Pancreas (tissue), 10 donors: ENCODE measurements at regions not wholly inside any gene's neighbourhood (a gene's known extent, or its start where the extent isn't known, plus 50 kb on each side); places are given as distances from the start of the nearest gene placed in this dataset.

ENCODE experiments used
- ATAC-seq, 4 donors: fragments of 200-7000 bp; cut with Tn5 transposase; one replicate each; pipeline versions ENCODE4 v1.8.0 to v1.9.1; 2020; ENCODE audit warnings: mild to moderate bottlenecking in 4 of 4, moderate library complexity in 4 of 4
- DNase-seq, 6 donors: peaks; one replicate each; pipeline ENCODE4 v3.0.0-alpha.2; 2020
- FAIRE-seq: peaks from 2 replicates; lab custom pipeline; 2012; peaks lifted over from hg19 to GRCh38; lab: Jason Lieb, UNC
- H3K27ac ChIP-seq, 4 donors: fragments of 200-600 bp; sonication (generic); 1 replicate in 3 of 4; 2 replicates in 1 of 4; pipeline versions ENCODE4 v1.5.0 to v1.8.0; 2020
- H3K27me3 ChIP-seq, 4 donors: fragments of 200-600 bp; one replicate each; pipeline ENCODE4 v1.8.0; 2021
- H3K36me3 ChIP-seq, 3 donors: fragments of 200-600 bp; sonication (generic) in 1 of 3; one replicate each; pipeline versions ENCODE4 v1.5.0 to v1.8.0; 2020 to 2021
- H3K4me1 ChIP-seq, 3 donors: fragments of 200-600 bp; one replicate each; pipeline ENCODE4 v1.8.0; 2021
- H3K4me3 ChIP-seq, 4 donors: fragments of 200-600 bp; sonication (generic) in 2 of 4; one replicate each; pipeline versions ENCODE4 v1.5.0 to v1.8.0; 2020 to 2021
- H3K9me3 ChIP-seq, 4 donors: fragments of 200-600 bp; one replicate each; pipeline ENCODE4 v1.8.0; 2021
- WGBS, 2 donors: extraction: QIAGEN DNeasy Blood & Tissue Kit; methylation state at CpG; one replicate each; pipeline ENCODE4 v1.1.7; 2013; 5-methylcytosine and 5-hydroxymethylcytosine counted together
- intact Hi-C, 3 donors: fragments of 100-400 bp; cut with DNase I; formaldehyde crosslinking; loops; one replicate each; pipeline versions ENCODE4 v1.11.1 to v1.14.2; 2022
- TF ChIP-seq, protein P1 (sequence below), 4 donors: fragments of 200-600 bp; sonication (generic) in 3 of 4; IDR thresholded peaks; one replicate each; pipeline versions ENCODE4 v1.5.0 to v1.8.0; 2021; ENCODE audit warnings: antibody characterized with exemption in 4 of 4
- donor health status: healthy with polysubstance abuse.
- donor health status: DM: no; HTN: no; CAD: no; lungs with moderate emphysema.
- donor health status: DM: no; HTN: no; CAD: no.
- donor health status: control.
- donor health status: control.
- donor health status: Bipolar disorder and iron deficiency.
- donor health status: DM: yes; HTN: yes; CAD: no.
- donor health status: DM: no; HTN: no; CAD: no.
- donor health status: DM: no; HTN: no; CAD: no.
- donor health status: DM: yes; HTN: yes; CAD: no.

DNA sequence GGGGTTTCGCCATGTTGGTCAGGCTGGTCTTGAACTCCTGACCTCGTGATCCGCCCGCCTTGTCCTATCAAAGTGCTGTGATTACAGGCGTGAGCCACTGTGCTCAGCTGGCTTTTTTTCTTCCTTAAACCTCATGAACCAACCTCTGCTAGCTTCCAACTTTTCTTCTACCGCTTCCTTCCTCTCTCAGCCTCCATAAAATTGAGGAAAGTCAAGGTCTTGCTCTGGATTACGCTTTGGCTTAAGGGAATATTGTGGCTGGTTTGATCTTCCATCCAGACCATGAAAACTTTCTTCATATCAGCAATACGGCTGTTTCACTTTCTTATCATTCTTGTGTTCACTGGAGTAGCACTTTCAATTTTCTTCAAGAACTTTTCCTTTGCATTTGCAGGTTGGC lies 57.5 kb upstream of the SDK2 start:
- WGBS, 2 donors, result 69 to 75% methylated on average over 8 of the region's 8 CpGs
- Histone ChIP-seq H3K27ac (no peak overlapping the region), H3K36me3 (no peaks in the 10 kb centered on the region), H3K4me1 (no peaks in the 10 kb centered on the region), H3K9me3 (no peaks in the 10 kb centered on the region), H3K27me3 (no peaks in the 10 kb centered on the region), H3K4me3 (no peak overlapping the region)
- no peak for ATAC-seq
- FAIRE-seq, result no peak
- intact Hi-C loops, result no loop called here
- DNase-seq, result no peak
- TF ChIP-seq, protein P1, sequence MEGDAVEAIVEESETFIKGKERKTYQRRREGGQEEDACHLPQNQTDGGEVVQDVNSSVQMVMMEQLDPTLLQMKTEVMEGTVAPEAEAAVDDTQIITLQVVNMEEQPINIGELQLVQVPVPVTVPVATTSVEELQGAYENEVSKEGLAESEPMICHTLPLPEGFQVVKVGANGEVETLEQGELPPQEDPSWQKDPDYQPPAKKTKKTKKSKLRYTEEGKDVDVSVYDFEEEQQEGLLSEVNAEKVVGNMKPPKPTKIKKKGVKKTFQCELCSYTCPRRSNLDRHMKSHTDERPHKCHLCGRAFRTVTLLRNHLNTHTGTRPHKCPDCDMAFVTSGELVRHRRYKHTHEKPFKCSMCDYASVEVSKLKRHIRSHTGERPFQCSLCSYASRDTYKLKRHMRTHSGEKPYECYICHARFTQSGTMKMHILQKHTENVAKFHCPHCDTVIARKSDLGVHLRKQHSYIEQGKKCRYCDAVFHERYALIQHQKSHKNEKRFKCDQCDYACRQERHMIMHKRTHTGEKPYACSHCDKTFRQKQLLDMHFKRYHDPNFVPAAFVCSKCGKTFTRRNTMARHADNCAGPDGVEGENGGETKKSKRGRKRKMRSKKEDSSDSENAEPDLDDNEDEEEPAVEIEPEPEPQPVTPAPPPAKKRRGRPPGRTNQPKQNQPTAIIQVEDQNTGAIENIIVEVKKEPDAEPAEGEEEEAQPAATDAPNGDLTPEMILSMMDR (IDR thresholded peaks at IDR 0.05), result no peak

DNA sequence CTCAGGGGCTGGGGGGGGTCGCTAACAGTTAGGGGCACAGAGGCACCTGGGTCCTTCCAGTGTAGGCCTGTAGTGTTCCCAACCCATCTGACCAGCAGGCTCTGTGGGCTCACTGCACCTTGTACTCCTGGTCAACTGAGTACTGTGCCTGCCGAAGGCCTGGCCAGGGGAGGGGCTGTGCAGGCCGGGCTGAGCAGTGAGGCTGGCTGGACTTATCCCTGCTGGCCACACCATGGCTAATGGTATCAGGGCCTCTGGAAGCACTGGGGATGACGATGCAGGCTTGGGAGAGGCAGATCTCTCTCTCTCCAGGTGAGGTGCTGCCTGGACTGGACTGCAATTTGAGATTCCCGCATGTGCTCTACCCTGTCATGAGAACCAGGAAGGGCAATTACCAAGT lies 58.9 kb upstream of the SDK2 start:
- H3K27me3 ChIP-seq, result no peaks in the 10 kb centered on the region
- 50 to 60% methylated on average over 5 of the region's 5 CpGs for WGBS, 2 donors
- intact Hi-C loops, result no loop called here
- no peak for DNase-seq
- ATAC-seq, result no peak
- H3K9me3 ChIP-seq, result no peaks in the 10 kb centered on the region
- no peak overlapping the region for H3K27ac ChIP-seq
- H3K4me1 ChIP-seq, result no peaks in the 10 kb centered on the region
- FAIRE-seq, result no peak
- H3K36me3 ChIP-seq, result no peaks in the 10 kb centered on the region
- H3K4me3 ChIP-seq, result no peak overlapping the region
- TF ChIP-seq, protein P1 (IDR thresholded peaks at IDR 0.05), result no peak

DNA sequence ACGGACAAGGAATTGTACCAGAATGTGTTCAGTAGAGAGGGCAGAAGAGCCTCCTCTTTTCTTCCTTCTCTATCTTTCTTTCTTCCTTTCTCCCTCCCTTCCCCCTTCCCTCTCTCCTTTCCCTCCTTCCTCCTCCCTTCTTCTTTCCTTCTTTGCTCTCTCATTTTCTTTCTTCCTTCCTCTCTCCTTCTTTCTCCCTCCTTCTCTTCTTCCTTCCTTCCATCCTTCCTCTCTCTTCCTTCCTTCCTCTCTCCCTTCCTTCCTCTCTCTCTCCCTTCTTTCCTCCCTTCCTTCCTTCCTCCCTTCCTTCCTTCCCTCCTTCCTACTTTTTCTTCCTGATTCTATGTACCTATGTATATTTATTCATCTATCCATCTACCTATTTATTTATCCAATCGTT lies 59.7 kb upstream of the SDK2 start:
- Histone ChIP-seq H3K27ac (no peak overlapping the region), H3K4me3 (no peak overlapping the region), H3K9me3 (no peaks in the 10 kb centered on the region), H3K27me3 (no peaks in the 10 kb centered on the region), H3K4me1 (no peaks in the 10 kb centered on the region), H3K36me3 (no peaks in the 10 kb centered on the region)
- intact Hi-C loops, result no loop called here
- ATAC-seq, result no peak
- FAIRE-seq, result no peak
- TF ChIP-seq, protein P1 (IDR thresholded peaks at IDR 0.05), result no peak
- no peak for DNase-seq
- 39 to 70% methylated on average over 2 of the region's 2 CpGs for WGBS, 2 donors

DNA sequence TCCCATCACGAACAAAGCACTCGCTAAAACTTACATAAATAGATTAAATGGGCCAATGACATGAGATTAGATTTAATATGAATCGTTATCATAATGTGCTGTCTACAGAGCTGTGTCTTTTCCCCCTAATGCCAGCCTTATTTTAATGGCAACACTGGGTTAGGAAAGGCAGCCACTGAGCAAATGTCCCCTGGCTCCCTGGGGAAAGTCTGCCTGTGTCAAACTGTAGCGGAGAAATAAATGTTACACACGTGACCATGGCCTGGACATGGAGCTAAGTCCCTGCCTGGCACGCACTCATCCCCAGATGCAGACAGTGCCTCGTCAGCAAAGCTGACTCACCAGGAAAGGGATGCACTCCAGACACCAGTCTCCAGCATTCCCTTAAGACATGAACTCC lies 61.3 kb upstream of the SDK2 start:
- TF ChIP-seq, protein P1 (IDR thresholded peaks at IDR 0.05), result no peak
- no peaks in the 10 kb centered on the region for H3K36me3 ChIP-seq
- no peaks in the 10 kb centered on the region for H3K27me3 ChIP-seq
- intact Hi-C loops, result no loop called here
- WGBS, 2 donors, result 43 to 45% methylated on average over 7 of the region's 7 CpGs
- DNase-seq, result no peak
- H3K27ac ChIP-seq, result no peak overlapping the region
- H3K4me3 ChIP-seq, result no peak overlapping the region
- no peaks in the 10 kb centered on the region for H3K9me3 ChIP-seq
- H3K4me1 ChIP-seq, result no peaks in the 10 kb centered on the region
- ATAC-seq, result peak in 3 of 4 donors; percentile 35 to 79 (median 65)
- FAIRE-seq, result no peak

DNA sequence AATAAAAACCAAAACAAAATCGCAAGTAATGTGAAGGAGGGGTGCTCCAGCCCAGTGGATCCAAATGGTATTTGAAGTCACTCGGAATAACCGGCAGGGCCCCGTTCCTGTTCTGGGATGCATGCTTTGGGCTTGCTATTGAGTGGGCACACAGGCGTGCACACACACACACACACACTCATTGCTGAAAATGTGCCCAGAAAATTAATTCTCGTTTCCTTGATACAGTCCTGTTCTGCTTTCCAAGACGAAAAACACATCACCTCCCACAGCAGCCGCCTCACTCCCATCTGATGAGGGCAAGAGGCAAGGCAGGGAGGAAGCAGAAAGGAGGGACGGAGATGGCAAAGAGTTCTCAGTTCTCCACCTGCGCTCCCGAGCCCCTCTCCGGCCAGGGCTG lies 62.2 kb upstream of the SDK2 start:
- H3K36me3 ChIP-seq, result no peaks in the 10 kb centered on the region
- no peak for FAIRE-seq
- H3K9me3 ChIP-seq, result no peaks in the 10 kb centered on the region
- TF ChIP-seq, protein P1 (IDR thresholded peaks at IDR 0.05), result no peak
- intact Hi-C loops, result no loop called here
- H3K27me3 ChIP-seq, result peaks cover 0 to 4% (median 0%) of the 10 kb centered on the region in 4 donors
- H3K27ac ChIP-seq, result no peak overlapping the region
- no peak for DNase-seq
- H3K4me1 ChIP-seq, result no peaks in the 10 kb centered on the region
- 52 to 64% methylated on average over 12 of the region's 12 CpGs for WGBS, 2 donors
- ATAC-seq, result no peak
- no peak overlapping the region for H3K4me3 ChIP-seq
